Omental fat pad (tissue), 3 donors: ENCODE measurements at regions not wholly inside any gene's neighbourhood (a gene's known extent, or its start where the extent isn't known, plus 50 kb on each side); places are given as distances from the start of the nearest gene placed in this dataset.

Experiments used
- ATAC-seq: fragments of 150-250 bp; one replicate; pipeline ENCODE4 v1.9.1; 2016; ENCODE audit warnings: mild to moderate bottlenecking, moderate library complexity; ENCODE audit not compliant: low FRiP score
- DNase-seq: peaks from one replicate; pipeline ENCODE4 v3.0.0-alpha.2; 2019; ENCODE audit warnings: low spot score
- TF ChIP-seq, protein P1 (sequence below), 3 donors: fragments of 450-650 bp; IDR thresholded peaks; one replicate each; pipeline ENCODE4 v1.5.1; 2016 to 2017; ENCODE audit warnings: antibody characterized with exemption in 3 of 3, mild to moderate bottlenecking in 3 of 3, moderate library complexity in 2 of 3

DNA sequence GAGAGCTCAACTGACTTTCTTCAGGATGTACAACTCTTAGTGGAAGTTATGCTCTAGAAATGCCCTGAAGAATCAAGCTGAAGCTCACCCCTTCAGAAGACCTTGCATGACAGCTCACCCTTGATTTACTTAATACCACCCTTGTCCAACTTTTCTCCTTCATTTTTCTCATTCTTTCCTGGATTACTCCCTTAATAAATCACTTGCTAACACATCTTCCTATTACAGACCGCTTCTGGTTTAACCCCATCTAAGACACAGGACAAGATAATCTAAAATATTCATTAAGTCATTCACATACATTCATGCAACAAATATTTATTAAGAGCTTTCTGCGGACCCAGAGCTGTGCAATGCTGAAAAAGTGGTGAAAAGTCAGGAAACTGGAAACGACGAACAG lies 630.7 kb upstream of the RORB start:
- ATAC-seq = no peak
- TF ChIP-seq, protein P1, sequence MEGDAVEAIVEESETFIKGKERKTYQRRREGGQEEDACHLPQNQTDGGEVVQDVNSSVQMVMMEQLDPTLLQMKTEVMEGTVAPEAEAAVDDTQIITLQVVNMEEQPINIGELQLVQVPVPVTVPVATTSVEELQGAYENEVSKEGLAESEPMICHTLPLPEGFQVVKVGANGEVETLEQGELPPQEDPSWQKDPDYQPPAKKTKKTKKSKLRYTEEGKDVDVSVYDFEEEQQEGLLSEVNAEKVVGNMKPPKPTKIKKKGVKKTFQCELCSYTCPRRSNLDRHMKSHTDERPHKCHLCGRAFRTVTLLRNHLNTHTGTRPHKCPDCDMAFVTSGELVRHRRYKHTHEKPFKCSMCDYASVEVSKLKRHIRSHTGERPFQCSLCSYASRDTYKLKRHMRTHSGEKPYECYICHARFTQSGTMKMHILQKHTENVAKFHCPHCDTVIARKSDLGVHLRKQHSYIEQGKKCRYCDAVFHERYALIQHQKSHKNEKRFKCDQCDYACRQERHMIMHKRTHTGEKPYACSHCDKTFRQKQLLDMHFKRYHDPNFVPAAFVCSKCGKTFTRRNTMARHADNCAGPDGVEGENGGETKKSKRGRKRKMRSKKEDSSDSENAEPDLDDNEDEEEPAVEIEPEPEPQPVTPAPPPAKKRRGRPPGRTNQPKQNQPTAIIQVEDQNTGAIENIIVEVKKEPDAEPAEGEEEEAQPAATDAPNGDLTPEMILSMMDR (IDR thresholded peaks at IDR 0.05) = no peak
- DNase-seq = no peak

DNA sequence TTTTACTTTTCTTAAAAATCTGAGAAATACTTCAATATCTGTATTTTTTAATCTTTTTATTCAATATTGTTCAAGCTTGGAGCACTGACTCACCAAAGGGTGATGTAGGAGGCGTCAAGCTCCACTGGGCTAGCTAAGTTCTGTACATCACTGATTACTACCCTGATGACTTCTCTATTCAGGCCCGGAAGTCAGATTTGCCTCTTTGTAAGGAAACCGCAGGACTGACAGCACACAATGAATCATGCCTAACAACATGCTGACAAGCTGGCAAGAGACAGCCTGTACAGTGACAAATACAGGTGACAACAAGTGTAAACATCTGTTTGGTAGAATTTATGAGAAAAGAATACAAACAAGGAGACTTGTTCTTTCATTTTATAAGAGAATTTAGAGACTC lies 627.9 kb upstream of the RORB start:
- DNase-seq (no peak), ATAC-seq (no peak)
- TF ChIP-seq, protein P1 (IDR thresholded peaks at IDR 0.05) = no peak

DNA sequence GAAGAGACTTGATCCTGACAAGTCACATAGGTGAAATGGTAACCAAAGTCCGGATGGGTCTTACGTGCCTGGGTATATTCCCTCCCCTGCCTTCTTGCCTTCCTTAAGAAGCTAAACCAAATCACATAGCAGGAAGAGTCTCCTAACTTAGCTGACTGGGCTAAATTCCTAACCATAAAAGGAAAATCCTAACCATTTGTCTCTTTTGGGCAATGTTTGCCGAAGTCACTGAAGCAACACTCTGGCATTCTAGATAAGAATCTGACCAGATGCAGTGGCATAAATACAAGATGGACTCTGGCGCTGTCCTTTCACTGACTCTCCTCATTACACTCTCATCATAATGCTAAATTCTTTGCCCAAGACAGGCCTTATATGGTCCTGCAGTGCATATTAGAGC lies 625.5 kb upstream of the RORB start:
- ATAC-seq = no peak
- DNase-seq = no peak
- TF ChIP-seq, protein P1 (IDR thresholded peaks at IDR 0.05) = no peak

DNA sequence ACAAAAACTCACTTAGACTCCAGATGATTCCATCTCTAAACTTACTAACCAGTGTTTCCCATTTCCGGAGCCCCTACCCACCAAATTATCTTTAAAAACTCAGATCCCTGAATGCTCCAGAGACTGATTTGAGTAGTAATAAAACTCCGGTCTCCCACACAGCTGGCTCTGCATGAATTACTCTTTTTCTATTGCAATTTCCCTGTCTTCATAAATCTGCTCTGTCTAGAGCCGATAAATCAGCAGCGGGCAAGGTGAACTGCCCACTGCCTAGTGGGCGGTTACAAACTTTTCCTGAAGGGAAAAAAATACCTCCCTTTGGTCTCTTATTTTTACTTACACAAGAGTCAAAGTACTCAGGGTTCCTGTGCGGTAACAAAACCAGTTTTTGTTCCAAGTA lies 624.4 kb upstream of the RORB start:
- TF ChIP-seq, protein P1 (IDR thresholded peaks at IDR 0.05) = no peak
- ATAC-seq (no peak), DNase-seq (no peak)

DNA sequence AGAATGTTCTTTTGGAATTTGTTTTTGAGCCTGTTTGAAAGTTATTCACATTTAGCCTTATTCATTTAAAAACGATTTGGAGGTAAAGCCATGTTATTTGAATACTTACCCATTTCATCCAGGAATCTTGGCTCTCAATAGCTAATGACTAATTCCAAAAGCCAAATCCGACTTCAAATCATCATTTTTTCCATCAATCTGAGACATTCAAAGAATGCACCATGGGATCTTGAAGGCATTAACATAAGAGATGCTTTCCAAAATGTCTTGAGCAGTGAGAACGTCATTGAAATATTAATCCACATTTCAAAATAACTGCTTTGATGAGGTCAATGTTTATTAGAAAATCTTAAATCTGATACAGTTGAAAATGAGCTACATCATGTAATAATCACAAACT lies 617.0 kb upstream of the RORB start:
- TF ChIP-seq, protein P1 (IDR thresholded peaks at IDR 0.05) = no peak
- DNase-seq (no peak), ATAC-seq (no peak)

GRCh38 chr9:73889023-73889422 lies 608.1 kb upstream of the RORB start:
- TF ChIP-seq, protein P1 (IDR thresholded peaks at IDR 0.05) = no peak
- ATAC-seq (no peak), DNase-seq (no peak)

- ATAC-seq = no peak
- TF ChIP-seq, protein P1 (IDR thresholded peaks at IDR 0.05) = no peak
- no peak for DNase-seq
These were observed 606.4 kb upstream of the RORB start for GRCh38 chr9:73890685-73891277.
